HG02571 (cell line): ENCODE measurements at regions not wholly inside any gene's neighbourhood (a gene's known extent, or its start where the extent isn't known, plus 50 kb on each side); places are given as distances from the start of the nearest gene placed in this dataset.
A peak's percentile ranks its signal among the peaks of the same experiment; 100 is the strongest.
"Not testable (repeated sequence)": the region's sequence is repeated elsewhere in the genome, so short reads cannot be mapped to it uniquely, and the experiment has no call there.

Experiments
- ATAC-seq: cut with Tn5 transposase; IDR thresholded peaks from one replicate; pipeline ENCODE4 v1.9.1; 2021; ENCODE audit warnings: mild to moderate bottlenecking, moderate library complexity; ENCODE audit not compliant: unreplicated experiment

GRCh38 chr3:21979706-21980105 is 228.7 kb upstream of the ZNF385D start:
- no peak for ATAC-seq

- ATAC-seq: no peak
Measured at GRCh38 chr3:21989341-21990042, 238.5 kb upstream of the ZNF385D start.

- no peak for ATAC-seq
Measured at GRCh38 chr3:21991061-21991460, 240.1 kb upstream of the ZNF385D start.

GRCh38 chr3:21995079-21995607 is 244.1 kb upstream of the ZNF385D start:
- no peak for ATAC-seq

- ATAC-seq: no peak
Measured at GRCh38 chr3:22007368-22007767, 256.4 kb upstream of the ZNF385D start.

GRCh38 chr3:22010997-22011396 is 260.0 kb upstream of the ZNF385D start:
- no peak for ATAC-seq

- no peak for ATAC-seq
Measured at GRCh38 chr3:22012471-22012870, 261.5 kb upstream of the ZNF385D start.

- no peak for ATAC-seq
Measured at GRCh38 chr3:22013641-22014040, 262.6 kb upstream of the ZNF385D start.

- ATAC-seq: no peak
Measured at GRCh38 chr3:22016197-22016596, 265.2 kb upstream of the ZNF385D start.

- ATAC-seq: not testable (repeated sequence)
Measured at GRCh38 chr3:22024638-22025037, 273.6 kb upstream of the ZNF385D start.

GRCh38 chr3:22029480-22029879 is 278.5 kb upstream of the ZNF385D start:
- no peak for ATAC-seq

GRCh38 chr3:22039161-22039560 is 288.2 kb upstream of the ZNF385D start:
- ATAC-seq: no peak

- ATAC-seq: no peak
Measured at GRCh38 chr3:22040150-22040549, 289.1 kb upstream of the ZNF385D start.

- no peak for ATAC-seq
Measured at GRCh38 chr3:22045882-22046281, 294.9 kb upstream of the ZNF385D start.

GRCh38 chr3:22063500-22063899 is 312.5 kb upstream of the ZNF385D start:
- ATAC-seq: no peak

- no peak for ATAC-seq
Measured at GRCh38 chr3:22068619-22069018, 317.6 kb upstream of the ZNF385D start.

GRCh38 chr3:22088204-22088603 is 337.2 kb upstream of the ZNF385D start:
- ATAC-seq: no peak

- ATAC-seq: peak; percentile 64
Measured at GRCh38 chr3:22089284-22089683, 338.3 kb upstream of the ZNF385D start.

GRCh38 chr3:22091329-22091728 is 340.3 kb upstream of the ZNF385D start:
- no peak for ATAC-seq

- ATAC-seq: no peak
Measured at GRCh38 chr3:22098021-22098420, 347.0 kb upstream of the ZNF385D start.

- no peak for ATAC-seq
Measured at GRCh38 chr3:22101351-22101750, 350.3 kb upstream of the ZNF385D start.

GRCh38 chr3:22101811-22102210 is 350.8 kb upstream of the ZNF385D start:
- ATAC-seq: no peak

- no peak for ATAC-seq
Measured at GRCh38 chr3:22103423-22103822, 352.4 kb upstream of the ZNF385D start.
